T-helper 2 cell treated with Interferon-gamma antibody and Interleukin-4, amounts not matched to agents 5 μg/mL and 100 μg/mL, for 36 hours (primary cell): ENCODE measurements at regions not wholly inside any gene's neighbourhood (a gene's known extent, or its start where the extent isn't known, plus 50 kb on each side); places are given as distances from the start of the nearest gene placed in this dataset.

ENCODE experiments used
- DNase-seq: peaks from one replicate; pipeline ENCODE4 v3.0.0; 2021; ENCODE audit warnings: low spot score
- H3K27ac Mint-ChIP-seq: one replicate; pipeline ENCODE4 v1.8.0; 2021; ENCODE audit warnings: mild to moderate bottlenecking, mixed read lengths
- H3K27me3 Mint-ChIP-seq: one replicate; pipeline ENCODE4 v1.8.0; 2021; ENCODE audit warnings: low read depth, mixed read lengths
- H3K36me3 Mint-ChIP-seq: one replicate; pipeline ENCODE4 v1.8.0; 2021; ENCODE audit warnings: low read depth, mixed read lengths
- H3K4me1 Mint-ChIP-seq: one replicate; pipeline ENCODE4 v1.8.0; 2021; ENCODE audit warnings: low read depth, mixed read lengths
- H3K4me3 Mint-ChIP-seq: one replicate; pipeline ENCODE4 v1.8.0; 2022; ENCODE audit warnings: mild to moderate bottlenecking, moderate library complexity, mixed read lengths
- H3K9me3 Mint-ChIP-seq: one replicate; pipeline ENCODE4 v1.8.0; 2021; ENCODE audit warnings: mixed read lengths

GRCh38 chr5:125713109-125713805, 710.0 kb upstream of the GRAMD2B start:
- no peak for DNase-seq
- Mint-ChIP-seq H3K9me3 (peaks cover 23% of the 10 kb centered on the region), H3K36me3 (no peaks in the 10 kb centered on the region), H3K27me3 (no peaks in the 10 kb centered on the region), H3K27ac (no peak overlapping the region), H3K4me3 (no peak overlapping the region), H3K4me1 (no peaks in the 10 kb centered on the region)

GRCh38 chr5:125715216-125715615, 708.0 kb upstream of the GRAMD2B start:
- Mint-ChIP-seq H3K4me1 (no peaks in the 10 kb centered on the region), H3K4me3 (no peak overlapping the region), H3K27ac (no peak overlapping the region), H3K27me3 (no peaks in the 10 kb centered on the region), H3K36me3 (no peaks in the 10 kb centered on the region), H3K9me3 (peaks cover 7% of the 10 kb centered on the region)
- DNase-seq, result no peak

- Mint-ChIP-seq H3K27me3 (no peaks in the 10 kb centered on the region), H3K36me3 (no peaks in the 10 kb centered on the region), H3K4me3 (no peak overlapping the region), H3K9me3 (peaks cover 6% of the 10 kb centered on the region), H3K4me1 (no peaks in the 10 kb centered on the region), H3K27ac (no peak overlapping the region)
- DNase-seq, result no peak
Measured at GRCh38 chr5:125717209-125717608, 706.0 kb upstream of the GRAMD2B start.

- Mint-ChIP-seq H3K27ac (no peak overlapping the region), H3K36me3 (no peaks in the 10 kb centered on the region), H3K9me3 (no peaks in the 10 kb centered on the region), H3K27me3 (no peaks in the 10 kb centered on the region), H3K4me3 (no peak overlapping the region), H3K4me1 (no peaks in the 10 kb centered on the region)
- DNase-seq, result no peak
Measured at GRCh38 chr5:125719681-125720347, 703.4 kb upstream of the GRAMD2B start.

- Mint-ChIP-seq H3K9me3 (no peaks in the 10 kb centered on the region), H3K27me3 (no peaks in the 10 kb centered on the region), H3K36me3 (no peaks in the 10 kb centered on the region), H3K27ac (no peak overlapping the region), H3K4me3 (no peak overlapping the region), H3K4me1 (no peaks in the 10 kb centered on the region)
- no peak for DNase-seq
Measured at GRCh38 chr5:125720348-125720685, 702.9 kb upstream of the GRAMD2B start.

GRCh38 chr5:125720721-125721120, 702.5 kb upstream of the GRAMD2B start:
- no peaks in the 10 kb centered on the region for H3K27me3 Mint-ChIP-seq
- no peaks in the 10 kb centered on the region for H3K4me1 Mint-ChIP-seq
- H3K27ac Mint-ChIP-seq, result no peak overlapping the region
- no peaks in the 10 kb centered on the region for H3K9me3 Mint-ChIP-seq
- no peaks in the 10 kb centered on the region for H3K36me3 Mint-ChIP-seq
- DNase-seq, result no peak
- H3K4me3 Mint-ChIP-seq, result no peak overlapping the region

- H3K4me1 Mint-ChIP-seq, result no peaks in the 10 kb centered on the region
- no peaks in the 10 kb centered on the region for H3K27me3 Mint-ChIP-seq
- no peak for DNase-seq
- no peak overlapping the region for H3K27ac Mint-ChIP-seq
- H3K36me3 Mint-ChIP-seq, result no peaks in the 10 kb centered on the region
- H3K9me3 Mint-ChIP-seq, result no peaks in the 10 kb centered on the region
- H3K4me3 Mint-ChIP-seq, result no peak overlapping the region
Measured at GRCh38 chr5:125722550-125722949, 700.7 kb upstream of the GRAMD2B start.

- Mint-ChIP-seq H3K4me1 (no peaks in the 10 kb centered on the region), H3K27ac (no peak overlapping the region), H3K36me3 (no peaks in the 10 kb centered on the region), H3K9me3 (peaks cover 9% of the 10 kb centered on the region), H3K27me3 (no peaks in the 10 kb centered on the region), H3K4me3 (no peak overlapping the region)
- no peak for DNase-seq
Measured at GRCh38 chr5:125725691-125726090, 697.5 kb upstream of the GRAMD2B start.

- Mint-ChIP-seq H3K27me3 (no peaks in the 10 kb centered on the region), H3K9me3 (peaks cover 14% of the 10 kb centered on the region), H3K4me3 (no peak overlapping the region), H3K27ac (no peak overlapping the region), H3K4me1 (no peaks in the 10 kb centered on the region), H3K36me3 (no peaks in the 10 kb centered on the region)
- no peak for DNase-seq
Measured at GRCh38 chr5:125743939-125744338, 679.3 kb upstream of the GRAMD2B start.

GRCh38 chr5:125746917-125747316, 676.3 kb upstream of the GRAMD2B start:
- Mint-ChIP-seq H3K27me3 (no peaks in the 10 kb centered on the region), H3K27ac (no peak overlapping the region), H3K9me3 (peaks cover 20% of the 10 kb centered on the region), H3K36me3 (no peaks in the 10 kb centered on the region), H3K4me3 (no peak overlapping the region), H3K4me1 (no peaks in the 10 kb centered on the region)
- no peak for DNase-seq

- DNase-seq, result no peak
- H3K27ac Mint-ChIP-seq, result no peak overlapping the region
- H3K9me3 Mint-ChIP-seq, result peaks cover 14% of the 10 kb centered on the region
- H3K36me3 Mint-ChIP-seq, result no peaks in the 10 kb centered on the region
- H3K4me1 Mint-ChIP-seq, result no peaks in the 10 kb centered on the region
- no peaks in the 10 kb centered on the region for H3K27me3 Mint-ChIP-seq
- H3K4me3 Mint-ChIP-seq, result no peak overlapping the region
Measured at GRCh38 chr5:125750147-125750860, 672.9 kb upstream of the GRAMD2B start.

GRCh38 chr5:125750861-125751186, 672.4 kb upstream of the GRAMD2B start:
- Mint-ChIP-seq H3K4me1 (no peaks in the 10 kb centered on the region), H3K36me3 (no peaks in the 10 kb centered on the region), H3K4me3 (no peak overlapping the region), H3K27ac (no peak overlapping the region), H3K9me3 (peaks cover 14% of the 10 kb centered on the region), H3K27me3 (no peaks in the 10 kb centered on the region)
- no peak for DNase-seq

GRCh38 chr5:125756456-125756855, 666.8 kb upstream of the GRAMD2B start:
- no peak for DNase-seq
- Mint-ChIP-seq H3K36me3 (no peaks in the 10 kb centered on the region), H3K4me3 (no peak overlapping the region), H3K9me3 (peaks cover 19% of the 10 kb centered on the region), H3K4me1 (no peaks in the 10 kb centered on the region), H3K27ac (no peak overlapping the region), H3K27me3 (no peaks in the 10 kb centered on the region)

GRCh38 chr5:125766706-125767105, 656.5 kb upstream of the GRAMD2B start:
- Mint-ChIP-seq H3K4me1 (no peaks in the 10 kb centered on the region), H3K9me3 (peaks cover 27% of the 10 kb centered on the region), H3K36me3 (no peaks in the 10 kb centered on the region), H3K27ac (no peak overlapping the region), H3K4me3 (no peak overlapping the region), H3K27me3 (no peaks in the 10 kb centered on the region)
- no peak for DNase-seq
